GM10266 (cell line): ENCODE measurements at regions not wholly inside any gene's neighbourhood (a gene's known extent, or its start where the extent isn't known, plus 50 kb on each side); places are given as distances from the start of the nearest gene placed in this dataset.

ENCODE experiments used
- DNase-seq: peaks from one replicate; pipeline ENCODE4 v3.0.0; 2012; ENCODE audit errors: extremely low spot score
- TF ChIP-seq, protein P1 (sequence below): IDR thresholded peaks from 2 replicates; pipeline ENCODE4 v1.5.1; 2012; ENCODE audit warnings: mild to moderate bottlenecking, low read depth; ENCODE audit not compliant: control insufficient read depth, insufficient read depth; ENCODE audit errors: missing control alignments

DNA sequence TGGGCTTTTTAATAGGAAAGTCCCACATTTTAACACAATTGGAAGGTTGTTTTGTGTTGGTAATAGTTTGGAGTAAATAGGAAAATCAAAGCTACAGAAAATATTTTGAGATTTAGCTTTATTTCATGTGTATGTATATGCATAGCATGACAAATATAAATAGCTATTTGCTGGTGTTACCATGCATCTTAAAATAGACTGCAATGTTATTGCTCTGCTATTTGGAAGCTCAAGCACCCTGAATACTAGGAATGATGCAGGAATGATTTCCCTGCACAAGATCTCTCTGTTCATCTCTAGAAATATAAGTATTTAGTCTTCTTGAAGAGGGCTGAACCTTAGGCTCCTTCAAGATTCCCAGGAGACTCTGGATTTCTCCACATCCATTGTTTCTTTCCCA lies 268.3 kb upstream of the POGK start:
- TF ChIP-seq, protein P1, sequence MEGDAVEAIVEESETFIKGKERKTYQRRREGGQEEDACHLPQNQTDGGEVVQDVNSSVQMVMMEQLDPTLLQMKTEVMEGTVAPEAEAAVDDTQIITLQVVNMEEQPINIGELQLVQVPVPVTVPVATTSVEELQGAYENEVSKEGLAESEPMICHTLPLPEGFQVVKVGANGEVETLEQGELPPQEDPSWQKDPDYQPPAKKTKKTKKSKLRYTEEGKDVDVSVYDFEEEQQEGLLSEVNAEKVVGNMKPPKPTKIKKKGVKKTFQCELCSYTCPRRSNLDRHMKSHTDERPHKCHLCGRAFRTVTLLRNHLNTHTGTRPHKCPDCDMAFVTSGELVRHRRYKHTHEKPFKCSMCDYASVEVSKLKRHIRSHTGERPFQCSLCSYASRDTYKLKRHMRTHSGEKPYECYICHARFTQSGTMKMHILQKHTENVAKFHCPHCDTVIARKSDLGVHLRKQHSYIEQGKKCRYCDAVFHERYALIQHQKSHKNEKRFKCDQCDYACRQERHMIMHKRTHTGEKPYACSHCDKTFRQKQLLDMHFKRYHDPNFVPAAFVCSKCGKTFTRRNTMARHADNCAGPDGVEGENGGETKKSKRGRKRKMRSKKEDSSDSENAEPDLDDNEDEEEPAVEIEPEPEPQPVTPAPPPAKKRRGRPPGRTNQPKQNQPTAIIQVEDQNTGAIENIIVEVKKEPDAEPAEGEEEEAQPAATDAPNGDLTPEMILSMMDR = no peak
- no peak for DNase-seq

DNA sequence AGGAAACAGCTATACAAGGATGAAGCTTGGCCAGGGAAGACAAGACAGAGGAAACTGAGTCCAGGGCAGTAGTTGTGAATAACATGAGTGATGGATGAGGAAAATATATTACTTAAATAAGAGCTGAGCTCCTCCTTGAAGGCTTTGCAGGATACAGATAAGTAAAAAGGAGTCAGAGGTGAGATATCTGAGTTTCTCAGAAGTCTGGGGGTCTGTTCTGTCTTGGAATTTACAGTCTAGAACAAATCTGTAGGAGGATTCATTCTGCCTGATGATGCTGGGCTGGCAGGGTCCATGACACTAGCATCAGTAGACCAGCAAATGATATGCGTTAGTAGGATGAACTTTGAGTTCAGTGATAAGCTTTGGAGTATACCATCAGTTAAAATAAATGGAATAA lies 266.1 kb upstream of the POGK start:
- no peak for DNase-seq
- TF ChIP-seq, protein P1 = no peak

DNA sequence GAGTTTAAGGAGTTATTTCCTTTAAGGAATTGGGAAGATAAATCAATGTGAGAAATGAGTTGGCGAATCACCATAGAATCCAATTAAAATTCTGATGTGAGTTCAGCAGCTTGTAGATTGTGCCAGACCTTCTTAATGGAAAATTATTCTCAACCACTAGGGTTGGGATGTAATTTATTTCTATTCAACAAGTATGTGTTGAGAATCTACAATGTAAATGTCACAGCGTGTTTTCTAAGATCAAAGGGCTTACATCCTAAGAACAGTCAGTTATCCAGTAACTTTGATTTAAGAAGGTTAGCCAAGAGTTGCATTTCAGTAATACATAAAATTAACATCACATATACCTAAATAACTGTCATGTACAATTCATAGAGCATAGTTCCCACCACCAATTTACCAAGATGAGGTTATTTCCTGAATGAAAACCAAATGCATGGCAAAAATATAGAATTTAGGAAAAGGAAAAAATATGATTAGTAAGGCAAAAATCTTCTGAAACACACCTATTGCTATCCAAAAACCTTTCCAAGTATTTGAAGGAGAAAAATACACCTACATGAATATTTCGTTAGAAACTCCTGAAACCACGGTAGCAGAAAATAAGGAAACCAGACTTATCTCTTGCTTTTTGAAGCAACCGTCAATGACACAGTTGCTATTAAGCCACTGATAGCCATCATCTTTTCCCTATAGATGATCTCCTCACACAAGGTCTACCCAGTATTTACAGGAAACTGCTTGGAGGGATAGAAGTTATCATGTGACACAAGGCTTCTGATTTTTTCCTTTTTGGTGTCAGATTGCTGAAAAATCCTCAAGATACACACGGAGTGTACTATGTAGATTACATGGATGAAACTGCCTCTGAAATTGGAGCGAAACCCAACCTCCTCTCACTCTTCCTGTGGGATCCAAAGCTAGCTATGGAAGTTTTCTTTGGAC lies 259.4 kb upstream of the POGK start:
- TF ChIP-seq, protein P1 = no peak
- DNase-seq = no peak

DNA sequence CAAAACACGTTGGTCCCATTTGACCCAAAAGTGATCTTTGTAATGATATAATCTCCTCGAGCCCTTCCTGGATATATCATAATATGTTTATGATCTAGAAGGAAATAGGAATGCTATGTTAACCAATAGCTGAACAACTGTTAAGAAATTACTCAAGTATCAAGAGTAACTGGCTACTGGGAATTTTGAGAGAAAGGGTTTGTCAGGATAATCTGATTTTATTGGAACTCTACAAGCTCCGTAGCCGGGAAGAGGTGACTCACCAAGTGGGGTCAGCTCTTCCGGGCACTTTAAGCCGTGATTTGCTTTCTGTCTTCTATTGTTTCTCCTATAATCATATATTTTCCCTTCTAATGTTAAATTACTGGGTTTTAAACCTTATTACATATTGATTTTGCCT lies 250.5 kb upstream of the POGK start:
- DNase-seq = no peak
- TF ChIP-seq, protein P1 = no peak

DNA sequence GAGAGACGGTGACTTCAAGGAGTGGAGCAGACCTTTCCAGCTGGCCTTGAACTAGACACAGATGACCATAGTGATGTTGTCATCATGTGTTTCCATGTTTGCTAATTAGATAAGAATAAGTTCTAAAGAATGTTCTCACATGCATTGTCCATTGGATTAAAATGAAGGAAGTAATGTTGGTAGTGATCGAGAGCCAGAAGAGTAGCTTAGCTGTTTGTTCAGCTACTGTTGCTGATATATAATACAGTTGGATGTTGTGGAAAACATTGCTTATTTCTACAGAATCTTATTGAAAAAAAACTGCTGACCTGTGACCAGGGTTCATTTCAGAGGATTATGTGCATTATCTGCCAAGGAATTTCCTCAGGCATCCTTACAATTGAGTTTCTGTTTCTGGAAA lies 249.1 kb upstream of the POGK start:
- TF ChIP-seq, protein P1 = no peak
- no peak for DNase-seq

DNA sequence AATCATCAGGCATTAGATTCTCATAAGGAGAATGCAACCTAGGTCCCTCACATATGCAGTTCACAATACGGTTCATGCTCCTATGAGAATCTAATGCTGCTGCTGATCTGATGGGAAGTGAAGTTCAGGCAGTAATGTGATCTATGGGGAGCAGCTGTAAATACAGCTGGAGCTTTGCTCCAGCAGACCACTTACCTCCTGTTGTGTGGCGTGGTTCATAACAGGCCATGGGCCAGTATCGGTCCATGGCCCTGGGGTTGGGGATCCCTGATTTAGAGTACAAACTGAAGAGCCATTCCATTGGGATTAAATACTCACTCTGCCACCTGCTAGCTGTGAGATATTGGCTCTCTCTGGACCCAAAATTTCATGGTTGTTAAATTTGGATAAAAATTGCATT lies 244.6 kb upstream of the POGK start:
- DNase-seq = no peak
- TF ChIP-seq, protein P1 = no peak

DNA sequence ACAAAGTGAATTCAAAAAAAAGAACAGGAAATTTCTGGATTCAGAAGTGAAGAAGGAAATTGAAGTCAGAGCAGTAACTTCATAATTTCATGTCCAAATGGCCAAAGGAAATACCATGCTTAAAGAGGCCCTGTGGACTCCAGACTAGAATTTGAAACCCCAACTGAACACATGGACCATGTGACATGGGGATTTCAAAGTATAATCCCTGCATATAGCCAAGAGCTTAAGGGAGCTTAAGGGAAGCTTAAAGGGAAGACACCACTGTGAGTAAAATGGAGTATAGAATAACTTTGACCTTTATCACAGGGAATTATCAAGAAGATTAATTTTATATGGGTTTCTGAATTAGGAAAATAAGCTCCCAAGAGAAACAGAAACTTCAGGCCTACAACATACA lies 241.8 kb upstream of the POGK start:
- no peak for DNase-seq
- TF ChIP-seq, protein P1 = no peak
